Body of pancreas (tissue), 4 donors: ENCODE measurements at regions not wholly inside any gene's neighbourhood (a gene's known extent, or its start where the extent isn't known, plus 50 kb on each side); places are given as distances from the start of the nearest gene placed in this dataset.

Source experiments
- ATAC-seq: fragments of 150-250 bp; one replicate; pipeline ENCODE4 v1.9.1; 2016
- DNase-seq, 4 donors: peaks; one replicate each; pipeline ENCODE4 v3.0.0-alpha.2; 2019
- H3K27ac ChIP-seq, 4 donors: fragments of 200-600 bp; sonication (generic); 1 replicate in 3 of 4; 2 replicates in 1 of 4; pipeline versions ENCODE4 v1.5.1 to v1.6.1; 2016 to 2019; ENCODE audit warnings: mild to moderate bottlenecking in 1 of 4, mixed read lengths in 1 of 4, moderate library complexity in 1 of 4
- H3K27me3 ChIP-seq, 2 donors: fragments of 200-600 bp; sonication (generic); one replicate each; pipeline ENCODE4 v1.6.0; 2016; ENCODE audit warnings: mild to moderate bottlenecking in 1 of 2
- H3K36me3 ChIP-seq, 2 donors: fragments of 200-600 bp; sonication (generic); replicated peaks in 1 of 2; 2 replicates each; pipeline ENCODE4 v1.5.1; 2016; ENCODE audit warnings: low read depth in 2 of 2; ENCODE audit not compliant: insufficient read depth in 1 of 2
- H3K4me1 ChIP-seq: fragments of 200-600 bp; sonication (generic); one replicate; pipeline ENCODE4 v1.6.0; 2016
- H3K4me3 ChIP-seq, 2 donors: fragments of 200-600 bp; sonication (generic); 1 replicate in 1 of 2; 2 replicates in 1 of 2; pipeline ENCODE4 v1.5.1; 2016 to 2019
- H3K9me3 ChIP-seq, 3 donors: fragments of 200-600 bp; sonication (generic); 1 replicate in 2 of 3; 2 replicates in 1 of 3; pipeline ENCODE4 v1.5.1; 2016
- POLR2A ChIP-seq, 3 donors: fragments of 450-650 bp; IDR thresholded peaks; one replicate each; pipeline ENCODE4 v1.6.1; 2016; ENCODE audit warnings: antibody characterized with exemption in 3 of 3, mild to moderate bottlenecking in 2 of 3
- WGBS, 2 donors: methylation state at CpG; one replicate each; pipeline ENCODE4 v1.1.5; 2017; 5-methylcytosine and 5-hydroxymethylcytosine counted together
- intact Hi-C: fragments of 100-400 bp; cut with DNase I; formaldehyde crosslinking; loops from one replicate; pipeline ENCODE4 v1.15.1; 2023
- TF ChIP-seq, protein P1 (sequence below), 7 experiments: fragments of 450-650 bp in 4 of 7; fragments of 200-600 bp in 3 of 7; sonication (generic) in 3 of 7; IDR thresholded peaks; one replicate each; pipeline ENCODE4 v1.5.1; 2016 to 2019; ENCODE audit warnings: antibody characterized with exemption in 7 of 7

DNA sequence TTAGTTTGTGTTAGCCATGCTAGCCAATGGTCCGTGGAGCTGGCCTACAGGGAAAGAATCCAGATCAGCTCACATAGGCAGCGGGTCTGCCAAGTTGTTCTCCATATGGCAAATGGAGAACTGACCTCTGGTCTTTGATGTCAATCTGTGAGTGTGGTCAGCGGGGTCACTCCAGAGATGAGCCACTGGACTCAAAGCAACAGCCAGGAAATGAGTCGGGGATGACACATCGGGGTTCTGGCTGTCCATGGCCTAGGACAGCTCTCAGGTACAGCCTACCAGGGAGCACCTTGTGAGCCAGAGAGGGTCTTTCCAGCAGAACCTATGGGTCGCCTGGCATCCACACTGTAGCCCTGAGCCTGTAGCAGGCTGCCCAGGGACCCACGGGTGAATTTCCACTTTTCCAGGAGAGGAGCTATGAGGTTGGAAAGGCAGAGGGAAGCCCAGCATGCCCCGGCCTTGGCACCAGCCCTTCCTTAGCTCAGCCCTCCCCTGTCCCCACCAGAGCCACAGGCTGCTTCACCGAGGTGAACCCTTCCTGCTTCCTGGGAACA, 203.0 kb upstream of the TNRC6C start:
- Histone ChIP-seq H3K27me3 (no peaks in the 10 kb centered on the region), H3K4me3 (no peak overlapping the region), H3K4me1 (no peaks in the 10 kb centered on the region), H3K36me3 (no peaks in the 10 kb centered on the region), H3K27ac (no peak overlapping the region), H3K9me3 (peaks cover 0 to 9% (median 0%) of the 10 kb centered on the region in 3 donors)
- no peak for DNase-seq
- no peak for ATAC-seq
- WGBS, 2 donors, result 84 to 89% methylated on average over 6 to 9 of the region's 9 CpGs
- TF ChIP-seq, protein P1, sequence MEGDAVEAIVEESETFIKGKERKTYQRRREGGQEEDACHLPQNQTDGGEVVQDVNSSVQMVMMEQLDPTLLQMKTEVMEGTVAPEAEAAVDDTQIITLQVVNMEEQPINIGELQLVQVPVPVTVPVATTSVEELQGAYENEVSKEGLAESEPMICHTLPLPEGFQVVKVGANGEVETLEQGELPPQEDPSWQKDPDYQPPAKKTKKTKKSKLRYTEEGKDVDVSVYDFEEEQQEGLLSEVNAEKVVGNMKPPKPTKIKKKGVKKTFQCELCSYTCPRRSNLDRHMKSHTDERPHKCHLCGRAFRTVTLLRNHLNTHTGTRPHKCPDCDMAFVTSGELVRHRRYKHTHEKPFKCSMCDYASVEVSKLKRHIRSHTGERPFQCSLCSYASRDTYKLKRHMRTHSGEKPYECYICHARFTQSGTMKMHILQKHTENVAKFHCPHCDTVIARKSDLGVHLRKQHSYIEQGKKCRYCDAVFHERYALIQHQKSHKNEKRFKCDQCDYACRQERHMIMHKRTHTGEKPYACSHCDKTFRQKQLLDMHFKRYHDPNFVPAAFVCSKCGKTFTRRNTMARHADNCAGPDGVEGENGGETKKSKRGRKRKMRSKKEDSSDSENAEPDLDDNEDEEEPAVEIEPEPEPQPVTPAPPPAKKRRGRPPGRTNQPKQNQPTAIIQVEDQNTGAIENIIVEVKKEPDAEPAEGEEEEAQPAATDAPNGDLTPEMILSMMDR (IDR thresholded peaks at IDR 0.05), result no peak
- TF ChIP-seq POLR2A (IDR thresholded peaks at IDR 0.05), result no peak
- intact Hi-C loops, result no loop called here

DNA sequence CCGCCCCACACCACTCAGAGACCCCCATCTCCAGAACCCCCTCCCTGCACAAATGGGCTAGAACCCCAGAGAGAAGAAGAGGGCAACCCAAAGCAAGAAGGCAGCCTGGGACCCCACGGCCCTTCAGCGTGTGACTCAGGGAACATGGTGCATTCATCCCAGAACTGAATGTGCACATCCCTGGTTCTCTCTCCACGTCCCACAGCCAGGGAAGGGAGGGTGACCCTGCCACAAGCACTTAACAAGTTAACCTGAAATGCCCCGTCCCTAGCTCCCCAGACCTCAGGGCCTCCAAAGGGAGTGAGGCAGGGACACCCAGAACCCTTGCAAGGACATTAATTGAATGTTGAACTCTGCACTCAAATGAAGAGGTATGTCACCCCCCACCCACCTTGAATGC, 202.5 kb upstream of the TNRC6C start:
- Histone ChIP-seq H3K27me3 (no peaks in the 10 kb centered on the region), H3K36me3 (no peaks in the 10 kb centered on the region), H3K4me1 (no peaks in the 10 kb centered on the region), H3K27ac (no peak overlapping the region), H3K4me3 (no peak overlapping the region), H3K9me3 (peaks cover 0 to 9% (median 0%) of the 10 kb centered on the region in 3 donors)
- intact Hi-C loops, result no loop called here
- no peak for DNase-seq
- no peak for TF ChIP-seq POLR2A (IDR thresholded peaks at IDR 0.05)
- TF ChIP-seq, protein P1 (IDR thresholded peaks at IDR 0.05), result no peak
- no peak for ATAC-seq
- 71 to 82% methylated on average over 4 to 5 of the region's 5 CpGs for WGBS, 2 donors

DNA sequence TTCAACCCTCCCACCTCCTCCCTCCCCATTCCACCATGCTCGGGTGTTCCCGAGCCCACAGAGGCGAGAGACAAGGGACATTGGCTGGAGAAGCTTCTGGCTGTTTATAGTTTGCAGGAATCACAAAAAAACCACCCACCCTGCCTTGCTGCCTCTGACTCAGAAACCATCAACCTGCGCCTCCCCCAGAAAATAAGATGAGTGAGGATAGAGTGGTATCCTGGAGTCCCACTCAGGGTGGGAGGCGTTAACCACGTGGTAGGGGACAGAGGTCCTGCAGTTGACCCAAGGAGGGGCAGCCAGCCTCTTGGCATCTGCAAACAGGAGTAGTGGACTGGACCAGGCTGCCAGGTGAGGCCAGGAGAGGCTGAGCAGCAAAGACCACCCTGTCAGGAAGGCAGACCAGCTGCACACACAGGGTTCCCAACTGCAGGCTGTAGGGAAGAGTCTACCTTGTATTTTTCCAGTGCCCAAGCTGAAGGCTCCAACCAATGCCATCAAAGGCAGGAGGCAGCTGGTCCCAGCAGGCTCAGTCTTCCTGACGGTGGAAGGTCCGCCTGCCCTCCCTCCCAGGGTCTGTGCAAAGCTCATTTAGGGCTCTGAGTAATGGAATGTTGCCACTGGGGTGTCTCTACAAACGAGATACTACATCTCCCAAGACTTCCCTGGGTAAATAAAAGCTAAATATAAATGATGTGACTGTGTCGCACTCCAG, 201.5 kb upstream of the TNRC6C start:
- DNase-seq, result no peak
- 33 to 47% methylated on average over 8 to 10 of the region's 10 CpGs for WGBS, 2 donors
- Histone ChIP-seq H3K27me3 (no peaks in the 10 kb centered on the region), H3K4me1 (no peaks in the 10 kb centered on the region), H3K9me3 (peaks cover 0 to 9% (median 0%) of the 10 kb centered on the region in 3 donors), H3K27ac (no peak overlapping the region), H3K4me3 (no peak overlapping the region), H3K36me3 (no peaks in the 10 kb centered on the region)
- intact Hi-C loops, result no loop called here
- TF ChIP-seq, protein P1 (IDR thresholded peaks at IDR 0.05), result no peak
- no peak for TF ChIP-seq POLR2A (IDR thresholded peaks at IDR 0.05)
- ATAC-seq, result no peak

DNA sequence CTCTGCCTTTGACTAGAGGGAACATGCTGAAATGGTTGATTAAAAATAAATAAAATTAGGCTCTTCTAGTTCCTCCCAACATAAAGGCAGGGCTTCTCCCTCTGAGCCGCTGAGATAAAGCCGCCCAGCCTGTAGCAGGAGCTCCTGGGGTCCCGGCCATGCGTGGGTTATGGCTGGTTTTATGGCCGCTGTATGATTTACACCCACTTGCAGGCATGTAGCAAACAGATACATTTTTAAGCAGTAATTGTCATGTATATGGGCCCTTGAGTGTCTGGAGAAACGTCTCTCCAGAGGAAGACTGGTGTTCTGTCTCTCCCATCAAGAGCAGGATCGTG, 201.0 kb upstream of the TNRC6C start:
- ATAC-seq, result no peak

More for the DNA sequence above, 201.0 kb upstream of the TNRC6C start:
- TF ChIP-seq, protein P1 (IDR thresholded peaks at IDR 0.05), result no peak
- no peak for TF ChIP-seq POLR2A (IDR thresholded peaks at IDR 0.05)
- H3K27me3 ChIP-seq, result no peaks in the 10 kb centered on the region
- H3K4me3 ChIP-seq, result no peak overlapping the region
- H3K9me3 ChIP-seq, result peaks cover 0 to 9% (median 0%) of the 10 kb centered on the region in 3 donors
- H3K27ac ChIP-seq, result no peak overlapping the region
- no peak for DNase-seq
- 62 to 64% methylated on average over 7 of the region's 7 CpGs for WGBS, 2 donors
- intact Hi-C loops, result no loop called here
- no peaks in the 10 kb centered on the region for H3K36me3 ChIP-seq
- H3K4me1 ChIP-seq, result no peaks in the 10 kb centered on the region
